Testis (tissue), 2 donors: ENCODE measurements at regions not wholly inside any gene's neighbourhood (a gene's known extent, or its start where the extent isn't known, plus 50 kb on each side); places are given as distances from the start of the nearest gene placed in this dataset.

Experiments used
- POLR2A ChIP-seq: fragments of 450-650 bp; IDR thresholded peaks from one replicate; pipeline ENCODE4 v1.6.1; 2017; ENCODE audit warnings: antibody characterized with exemption, mild to moderate bottlenecking, moderate library complexity
- TF ChIP-seq, protein P1 (sequence below), 3 experiments: fragments of 450-650 bp in 2 of 3; fragments of 200-600 bp in 1 of 3; sonication (generic) in 1 of 3; IDR thresholded peaks; one replicate each; pipeline ENCODE4 v1.5.1; 2016 to 2019; ENCODE audit warnings: antibody characterized with exemption in 3 of 3, mild to moderate bottlenecking in 2 of 3, moderate library complexity in 1 of 3

DNA sequence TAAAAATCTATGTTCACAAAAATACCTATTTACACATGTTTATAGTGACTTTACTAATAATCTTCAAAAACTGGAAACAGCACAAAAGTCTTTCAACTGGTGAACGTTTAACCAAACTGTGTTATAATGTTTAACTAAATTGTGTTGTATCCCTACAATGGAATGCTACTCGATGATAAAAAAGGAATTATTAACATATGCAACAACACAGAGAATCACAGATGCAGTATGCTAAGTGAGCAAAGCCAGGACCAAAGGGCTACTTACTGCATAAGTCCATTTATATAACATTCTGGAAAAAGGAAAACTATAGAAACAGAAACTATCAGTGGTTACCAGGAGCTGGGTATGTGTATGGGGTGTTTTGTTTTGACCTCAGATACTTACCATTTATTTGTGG is 602.2 kb upstream of the BTBD3 start:
- TF ChIP-seq, protein P1, sequence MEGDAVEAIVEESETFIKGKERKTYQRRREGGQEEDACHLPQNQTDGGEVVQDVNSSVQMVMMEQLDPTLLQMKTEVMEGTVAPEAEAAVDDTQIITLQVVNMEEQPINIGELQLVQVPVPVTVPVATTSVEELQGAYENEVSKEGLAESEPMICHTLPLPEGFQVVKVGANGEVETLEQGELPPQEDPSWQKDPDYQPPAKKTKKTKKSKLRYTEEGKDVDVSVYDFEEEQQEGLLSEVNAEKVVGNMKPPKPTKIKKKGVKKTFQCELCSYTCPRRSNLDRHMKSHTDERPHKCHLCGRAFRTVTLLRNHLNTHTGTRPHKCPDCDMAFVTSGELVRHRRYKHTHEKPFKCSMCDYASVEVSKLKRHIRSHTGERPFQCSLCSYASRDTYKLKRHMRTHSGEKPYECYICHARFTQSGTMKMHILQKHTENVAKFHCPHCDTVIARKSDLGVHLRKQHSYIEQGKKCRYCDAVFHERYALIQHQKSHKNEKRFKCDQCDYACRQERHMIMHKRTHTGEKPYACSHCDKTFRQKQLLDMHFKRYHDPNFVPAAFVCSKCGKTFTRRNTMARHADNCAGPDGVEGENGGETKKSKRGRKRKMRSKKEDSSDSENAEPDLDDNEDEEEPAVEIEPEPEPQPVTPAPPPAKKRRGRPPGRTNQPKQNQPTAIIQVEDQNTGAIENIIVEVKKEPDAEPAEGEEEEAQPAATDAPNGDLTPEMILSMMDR (IDR thresholded peaks at IDR 0.05): no peak
- TF ChIP-seq POLR2A: no peak
